Kidney epithelial cell (primary cell): ENCODE measurements at regions not wholly inside any gene's neighbourhood (a gene's known extent, or its start where the extent isn't known, plus 50 kb on each side); places are given as distances from the start of the nearest gene placed in this dataset.
A peak's percentile ranks its signal among the peaks of the same experiment; 100 is the strongest.
"Not testable (repeated sequence)": the region's sequence is repeated elsewhere in the genome, so short reads cannot be mapped to it uniquely, and the experiment has no call there.

Source experiments
- DNase-seq: peaks from one replicate; pipeline ENCODE4 v3.0.0-alpha.2; 2010; ENCODE audit warnings: low read depth
- H3K27me3 ChIP-seq: 2 replicates; pipeline ENCODE4 v1.6.0; 2011; ENCODE audit warnings: low read length; ENCODE audit not compliant: control insufficient read depth, insufficient read depth
- H3K36me3 ChIP-seq: 2 replicates; pipeline ENCODE4 v1.5.1; 2011; ENCODE audit warnings: low read length; ENCODE audit not compliant: control insufficient read depth, insufficient read depth
- H3K4me3 ChIP-seq: 2 replicates; pipeline ENCODE4 v1.5.1; 2011; ENCODE audit warnings: low read depth, mild to moderate bottlenecking, control low read depth, low read length
- TF ChIP-seq, protein P1 (sequence below): IDR thresholded peaks from 2 replicates; pipeline ENCODE4 v1.5.1; 2011; ENCODE audit warnings: mild to moderate bottlenecking, moderate library complexity, low read length, control low read depth, inconsistent platforms; ENCODE audit not compliant: insufficient read depth, poor library complexity, severe bottlenecking

- TF ChIP-seq, protein P1, sequence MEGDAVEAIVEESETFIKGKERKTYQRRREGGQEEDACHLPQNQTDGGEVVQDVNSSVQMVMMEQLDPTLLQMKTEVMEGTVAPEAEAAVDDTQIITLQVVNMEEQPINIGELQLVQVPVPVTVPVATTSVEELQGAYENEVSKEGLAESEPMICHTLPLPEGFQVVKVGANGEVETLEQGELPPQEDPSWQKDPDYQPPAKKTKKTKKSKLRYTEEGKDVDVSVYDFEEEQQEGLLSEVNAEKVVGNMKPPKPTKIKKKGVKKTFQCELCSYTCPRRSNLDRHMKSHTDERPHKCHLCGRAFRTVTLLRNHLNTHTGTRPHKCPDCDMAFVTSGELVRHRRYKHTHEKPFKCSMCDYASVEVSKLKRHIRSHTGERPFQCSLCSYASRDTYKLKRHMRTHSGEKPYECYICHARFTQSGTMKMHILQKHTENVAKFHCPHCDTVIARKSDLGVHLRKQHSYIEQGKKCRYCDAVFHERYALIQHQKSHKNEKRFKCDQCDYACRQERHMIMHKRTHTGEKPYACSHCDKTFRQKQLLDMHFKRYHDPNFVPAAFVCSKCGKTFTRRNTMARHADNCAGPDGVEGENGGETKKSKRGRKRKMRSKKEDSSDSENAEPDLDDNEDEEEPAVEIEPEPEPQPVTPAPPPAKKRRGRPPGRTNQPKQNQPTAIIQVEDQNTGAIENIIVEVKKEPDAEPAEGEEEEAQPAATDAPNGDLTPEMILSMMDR = no peak
Measured at GRCh38 chr6:115835314-115835713, 225.4 kb downstream of the FRK start.

DNA sequence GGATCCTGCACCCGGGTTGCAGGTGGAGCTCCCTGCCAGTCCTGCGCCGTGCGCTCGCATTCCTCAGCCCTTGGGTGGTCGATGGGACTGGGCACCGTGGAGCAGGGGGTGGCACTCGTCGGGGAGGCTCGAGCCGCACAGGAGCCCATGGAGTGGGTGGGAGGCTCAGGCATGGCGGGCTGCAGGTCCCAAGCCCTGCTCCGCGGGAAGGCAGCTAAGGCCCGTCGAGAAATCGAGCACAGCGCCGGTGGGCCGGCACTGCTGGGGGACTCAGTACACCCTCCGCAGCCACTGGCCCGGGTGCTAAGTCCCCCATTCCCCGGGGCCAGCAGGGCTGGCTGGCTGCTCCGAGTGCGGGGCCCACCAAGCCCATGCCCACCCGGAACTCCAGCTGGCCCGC, 226.1 kb downstream of the FRK start:
- H3K4me3 ChIP-seq, DNase-seq, H3K36me3 ChIP-seq, H3K27me3 ChIP-seq: not testable (repeated sequence)

More at GRCh38 chr6:115835314-115835713, 225.4 kb downstream of the FRK start:
- H3K36me3 ChIP-seq = no peaks in the 10 kb centered on the region
- H3K27me3 ChIP-seq = no peaks in the 10 kb centered on the region
- no peak for DNase-seq
- H3K4me3 ChIP-seq = no peak overlapping the region

DNA sequence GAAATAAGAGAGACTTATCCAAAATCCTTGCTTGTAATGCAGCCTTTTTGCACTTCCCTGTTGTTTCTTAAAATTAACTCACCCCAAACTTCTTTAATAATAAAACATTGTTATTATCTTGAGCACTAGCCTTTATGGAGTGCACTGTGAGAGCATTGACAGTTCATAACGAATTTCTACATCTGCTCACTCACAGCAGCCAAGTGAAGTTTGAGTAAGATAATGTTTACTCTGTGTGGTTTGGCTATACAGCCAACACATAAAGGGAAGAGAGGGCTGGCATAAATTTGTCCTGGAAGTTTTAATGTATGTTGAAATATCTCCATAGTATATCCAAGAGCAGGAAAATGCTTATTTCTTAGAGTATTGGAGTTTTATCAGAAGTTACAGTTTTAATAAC, 227.9 kb downstream of the FRK start:
- Histone ChIP-seq H3K27me3 (no peaks in the 10 kb centered on the region), H3K36me3 (no peaks in the 10 kb centered on the region), H3K4me3 (no peak overlapping the region)
- TF ChIP-seq, protein P1 = no peak
- DNase-seq = no peak

DNA sequence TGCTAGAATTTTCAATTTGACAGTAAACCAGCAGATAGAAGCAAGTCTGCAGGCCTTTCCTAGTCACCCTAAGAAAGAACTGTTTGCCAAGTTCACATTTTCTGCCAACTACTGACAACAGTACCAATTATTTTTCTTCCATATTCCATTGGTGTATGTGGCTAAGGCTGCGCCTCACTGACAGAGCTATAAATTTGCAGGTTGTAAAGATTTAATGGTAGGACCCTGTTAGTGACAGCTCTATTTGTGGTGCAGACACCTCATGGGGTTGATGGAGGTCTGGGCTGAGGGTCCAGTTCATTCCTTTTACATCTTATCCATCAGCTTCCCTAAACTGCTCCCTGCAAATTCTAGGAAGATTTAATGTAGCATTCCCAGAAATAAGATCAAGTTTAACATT, 228.5 kb downstream of the FRK start:
- no peak overlapping the region for H3K4me3 ChIP-seq
- no peaks in the 10 kb centered on the region for H3K27me3 ChIP-seq
- TF ChIP-seq, protein P1 = no peak
- H3K36me3 ChIP-seq = no peaks in the 10 kb centered on the region
- no peak for DNase-seq

DNA sequence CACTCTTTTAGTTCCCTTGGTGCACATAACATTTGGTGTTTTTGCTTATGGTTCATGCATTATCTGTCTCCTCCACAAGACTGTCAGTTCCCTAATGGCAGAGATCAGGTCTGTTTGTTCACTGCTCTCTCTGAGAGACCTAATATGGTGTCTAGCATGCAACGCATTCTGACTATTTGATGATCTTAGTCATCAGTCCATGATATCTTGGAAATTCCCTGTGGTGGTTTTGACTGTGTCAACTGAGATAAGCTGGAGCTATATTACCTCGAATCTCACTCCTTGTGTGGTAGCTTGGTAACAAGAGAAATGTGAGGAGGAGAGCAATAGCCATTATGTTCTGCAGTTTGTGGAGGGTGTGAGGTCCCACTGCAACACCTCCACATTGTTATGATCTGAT, 229.8 kb downstream of the FRK start:
- Histone ChIP-seq H3K27me3 (no peaks in the 10 kb centered on the region), H3K36me3 (no peaks in the 10 kb centered on the region), H3K4me3 (no peak overlapping the region)
- DNase-seq = peak; percentile 39
- TF ChIP-seq, protein P1 = no peak

DNA sequence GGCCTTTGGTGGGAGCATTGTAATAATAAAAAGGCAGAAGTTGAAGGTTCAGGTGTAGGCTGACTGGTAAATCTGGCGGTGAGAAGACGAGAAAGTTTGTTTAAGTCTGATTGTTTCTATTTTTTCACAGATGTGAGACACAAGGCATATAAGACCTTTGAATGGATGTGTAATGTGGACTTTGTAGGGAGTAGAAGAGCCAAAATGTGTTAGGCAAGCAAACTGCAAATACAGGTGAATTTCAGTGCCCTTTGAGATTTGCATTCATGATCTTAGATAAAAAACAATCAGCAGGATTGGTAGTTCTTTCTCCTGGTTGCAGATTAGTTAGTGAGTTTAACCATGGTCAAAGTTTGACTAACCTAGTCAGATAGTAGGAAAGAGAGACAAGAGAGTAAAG, 238.9 kb downstream of the FRK start:
- TF ChIP-seq, protein P1 = no peak
- H3K27me3 ChIP-seq = no peaks in the 10 kb centered on the region
- no peak for DNase-seq
- no peak overlapping the region for H3K4me3 ChIP-seq
- no peaks in the 10 kb centered on the region for H3K36me3 ChIP-seq
